Right ventricle myocardium inferior (tissue), 1 donor: ENCODE measurements at regions not wholly inside any gene's neighbourhood (a gene's known extent, or its start where the extent isn't known, plus 50 kb on each side); places are given as distances from the start of the nearest gene placed in this dataset.
"Not testable (repeated sequence)": the region's sequence is repeated elsewhere in the genome, so short reads cannot be mapped to it uniquely, and the experiment has no call there.

Experiments used
- ATAC-seq: fragments of 200-7000 bp; cut with Tn5 transposase; one replicate; pipeline ENCODE4 v1.9.1; 2020; ENCODE audit warnings: mild to moderate bottlenecking, moderate library complexity
- DNase-seq: peaks from one replicate; pipeline ENCODE4 v3.0.0; 2021; ENCODE audit errors: missing footprints
- intact Hi-C: fragments of 100-400 bp; cut with DNase I; formaldehyde crosslinking; loops from one replicate; pipeline ENCODE4 v1.11.0; 2022
- donor health status: DM: no; HTN: yes; CAD: no; lungs with severe emphysema.

- ATAC-seq, intact Hi-C loops: not testable (repeated sequence)
Observed at GRCh38 chr2:87364379-87364778, 342.7 kb upstream of the PLGLB1 start.

DNA sequence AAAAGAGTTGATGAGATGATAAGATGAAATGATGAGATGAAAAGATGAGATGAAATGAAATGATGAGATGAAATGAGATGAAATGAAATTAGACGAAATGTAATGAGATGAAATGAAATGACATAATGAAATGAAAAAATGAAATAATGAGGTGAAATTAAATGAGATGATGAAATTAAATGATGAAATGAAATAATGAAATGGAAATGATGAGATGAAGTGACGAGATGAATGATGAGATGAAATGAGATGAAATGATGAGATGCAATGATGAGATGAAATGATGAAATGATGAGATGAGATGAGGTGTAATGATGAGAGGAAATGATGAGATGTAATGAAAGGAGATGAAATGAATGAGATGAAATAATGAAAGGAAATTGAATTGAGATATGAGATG is 343.4 kb upstream of the PLGLB1 start:
- intact Hi-C loops, DNase-seq, ATAC-seq: not testable (repeated sequence)

More at GRCh38 chr2:87364379-87364778, 342.7 kb upstream of the PLGLB1 start:
- not testable (repeated sequence) for DNase-seq

- ATAC-seq, intact Hi-C loops, DNase-seq: not testable (repeated sequence)
Observed at GRCh38 chr2:87386063-87386560, 361.8 kb upstream of the PLGLB2 start.

DNA sequence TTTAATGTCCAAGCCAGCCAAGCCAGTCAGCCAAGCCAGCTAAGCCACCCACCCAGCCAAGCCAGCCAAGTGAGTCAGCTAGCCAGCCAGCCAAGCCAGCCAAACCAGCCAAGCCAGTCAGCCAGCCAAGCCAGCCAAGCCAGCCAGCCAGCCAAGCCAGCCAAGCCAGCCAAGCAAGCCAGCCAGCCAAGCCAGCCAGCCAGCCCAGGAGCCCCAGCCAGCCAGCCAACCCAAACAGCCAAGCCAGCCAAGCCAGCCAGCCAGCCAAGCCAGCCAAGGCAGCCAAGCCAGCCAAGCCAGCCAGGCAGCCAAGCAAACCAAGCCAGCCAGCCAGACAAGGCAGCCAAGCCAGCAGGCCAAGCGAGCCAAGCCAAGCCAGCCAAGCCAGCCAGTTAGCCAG is 352.1 kb upstream of the PLGLB2 start:
- ATAC-seq, intact Hi-C loops: not testable (repeated sequence)
- peak; percentile 47 for DNase-seq

DNA sequence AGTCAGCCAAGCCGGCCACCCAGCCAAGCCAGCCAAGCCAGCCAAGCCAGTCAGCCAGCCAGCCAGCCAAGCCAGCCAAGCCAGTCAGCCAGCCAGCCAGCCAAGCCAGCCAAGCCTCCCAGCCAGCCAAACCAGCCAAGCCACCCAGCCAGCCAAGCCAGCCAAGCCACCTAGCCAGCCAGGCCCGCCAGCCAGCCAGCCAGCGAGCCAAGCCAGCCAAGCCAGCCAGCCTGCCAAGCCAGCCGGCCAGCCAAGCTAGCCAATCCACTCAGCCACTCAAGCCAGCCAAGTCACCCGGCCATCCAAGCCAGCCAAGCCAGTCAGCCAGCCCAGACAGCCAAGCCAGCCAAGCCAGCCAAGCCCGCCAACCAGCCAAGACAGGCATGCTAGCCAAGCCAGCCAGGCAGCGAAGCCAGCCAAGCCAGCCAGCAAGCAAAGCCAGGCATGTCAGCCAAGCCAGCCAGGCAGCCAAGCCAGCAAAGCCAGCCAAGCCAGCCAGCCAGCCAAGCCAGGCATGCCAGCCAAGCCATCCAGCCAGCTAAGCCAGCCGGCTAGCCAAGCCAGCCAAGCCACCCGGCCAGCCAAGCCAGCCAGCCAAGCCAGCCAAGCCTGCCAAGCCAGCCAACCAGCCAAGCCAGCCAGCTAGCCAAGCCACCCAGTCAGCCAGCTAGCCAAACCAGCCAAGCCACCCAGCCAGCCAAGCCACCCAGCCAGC is 351.2 kb upstream of the PLGLB2 start:
- intact Hi-C loops, ATAC-seq: not testable (repeated sequence)
- DNase-seq = peak; percentile 49

DNA sequence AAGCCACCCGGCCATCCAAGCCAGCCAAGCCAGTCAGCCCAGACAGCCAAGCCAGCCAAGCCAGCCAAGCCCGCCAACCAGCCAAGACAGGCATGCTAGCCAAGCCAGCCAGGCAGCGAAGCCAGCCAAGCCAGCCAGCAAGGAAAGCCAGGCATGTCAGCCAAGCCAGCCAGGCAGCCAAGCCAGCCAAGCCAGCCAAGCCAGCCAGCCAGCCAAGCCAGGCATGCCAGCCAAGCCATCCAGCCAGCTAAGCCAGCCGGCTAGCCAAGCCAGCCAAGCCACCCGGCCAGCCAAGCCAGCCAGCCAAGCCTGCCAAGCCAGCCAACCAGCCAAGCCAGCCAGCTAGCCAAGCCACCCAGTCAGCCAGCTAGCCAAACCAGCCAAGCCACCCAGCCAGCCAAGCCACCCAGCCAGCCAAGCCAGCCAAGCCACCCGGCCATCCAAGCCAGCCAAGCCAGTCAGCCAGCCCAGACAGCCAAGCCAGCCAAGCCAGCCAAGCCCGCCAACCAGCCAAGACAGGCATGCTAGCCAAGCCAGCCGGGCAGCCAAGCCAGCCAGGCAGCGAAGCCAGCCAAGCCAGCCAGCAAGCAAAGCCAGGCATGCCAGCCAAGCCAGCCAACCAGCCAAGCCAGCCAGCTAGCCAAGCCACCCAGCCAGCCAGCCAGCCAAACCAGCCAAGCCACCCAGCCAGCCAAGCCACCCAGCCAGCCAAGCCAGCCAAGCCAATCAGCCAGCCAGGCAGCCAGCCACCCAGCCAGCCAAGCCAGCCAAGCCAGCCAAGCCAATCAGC is 350.4 kb upstream of the PLGLB2 start:
- ATAC-seq, intact Hi-C loops: not testable (repeated sequence)
- DNase-seq = peak; percentile 66

GRCh38 chr2:87398567-87399305 is 349.2 kb upstream of the PLGLB2 start:
- ATAC-seq, intact Hi-C loops: not testable (repeated sequence)
- DNase-seq = peak; percentile 49

DNA sequence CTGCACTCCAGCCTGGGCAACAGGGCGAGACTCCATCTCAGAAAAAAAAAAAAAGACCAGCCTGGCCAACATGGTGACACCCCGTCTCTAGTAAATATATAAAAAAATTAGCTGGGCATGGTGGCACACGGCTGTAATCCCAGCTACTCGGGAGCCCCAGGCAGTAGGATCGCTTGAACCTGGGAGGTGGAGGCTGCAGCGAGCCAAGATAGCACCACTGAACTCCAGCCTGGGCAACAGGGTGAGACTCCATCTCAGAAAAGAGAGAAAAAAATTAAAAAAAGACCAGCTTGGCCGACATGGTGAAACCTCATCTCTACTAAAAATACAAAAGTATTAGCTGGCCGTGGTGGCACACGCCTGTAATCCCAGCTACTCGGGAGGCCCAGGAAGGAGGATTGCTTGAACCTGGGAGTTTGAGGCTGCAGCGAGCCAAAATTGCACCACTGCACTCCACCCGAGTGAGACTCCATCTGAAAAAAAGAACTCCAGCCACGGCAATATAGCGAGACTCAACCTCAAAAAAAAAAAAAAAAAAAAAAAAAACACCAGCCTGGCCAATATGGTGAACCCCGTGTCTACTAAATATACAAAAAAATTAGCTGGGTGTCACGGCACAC is 346.1 kb upstream of the PLGLB2 start:
- intact Hi-C loops = no loop called here
- ATAC-seq = no peak
- DNase-seq = no peak

DNA sequence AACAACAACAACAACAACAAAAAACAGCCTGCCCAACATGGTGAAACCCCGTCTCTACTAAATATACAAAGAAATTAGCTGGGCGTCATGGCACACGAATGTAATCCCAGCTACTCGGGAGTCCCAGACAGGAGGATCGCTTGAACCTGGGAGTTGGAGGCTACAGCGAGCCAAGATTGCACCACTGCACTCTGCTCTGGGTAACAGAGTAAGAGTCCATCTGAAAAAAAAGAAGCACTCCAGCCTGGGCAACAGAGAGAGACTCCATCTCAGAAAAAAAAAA is 344.1 kb upstream of the PLGLB2 start:
- DNase-seq (no peak), ATAC-seq (no peak)
- intact Hi-C loops = no loop called here

- intact Hi-C loops, ATAC-seq: not testable (repeated sequence)
- DNase-seq = peak; percentile 55
Observed at GRCh38 chr2:87404411-87405255, 343.3 kb upstream of the PLGLB2 start.

- DNase-seq, ATAC-seq, intact Hi-C loops: not testable (repeated sequence)
Observed at GRCh38 chr2:87405531-87406216, 342.2 kb upstream of the PLGLB2 start.

GRCh38 chr2:87406406-87407175 is 341.3 kb upstream of the PLGLB2 start:
- DNase-seq, intact Hi-C loops, ATAC-seq: not testable (repeated sequence)

DNA sequence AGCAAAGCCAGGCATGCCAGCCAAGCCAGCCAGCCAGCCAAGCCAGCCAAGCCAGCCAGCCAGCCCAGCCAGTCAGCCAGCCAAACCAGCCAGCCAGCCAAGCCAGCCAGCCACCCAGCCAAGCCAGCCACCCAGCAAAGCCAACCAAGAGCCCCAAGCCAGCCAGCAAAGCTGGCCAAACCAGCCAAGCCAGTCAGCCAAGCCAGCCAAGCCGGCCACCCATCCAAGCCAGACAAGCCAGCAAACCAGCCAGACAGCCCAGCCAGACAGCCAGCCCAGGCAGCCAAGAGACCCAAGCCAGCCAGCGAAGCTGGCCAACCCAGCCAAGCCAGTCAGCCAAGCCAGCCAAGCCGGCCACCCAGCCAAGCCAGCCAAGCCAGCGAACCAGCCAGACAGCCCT is 338.3 kb upstream of the PLGLB2 start:
- ATAC-seq, intact Hi-C loops, DNase-seq: not testable (repeated sequence)

GRCh38 chr2:87410371-87410770 is 337.5 kb upstream of the PLGLB2 start:
- DNase-seq, ATAC-seq, intact Hi-C loops: not testable (repeated sequence)

DNA sequence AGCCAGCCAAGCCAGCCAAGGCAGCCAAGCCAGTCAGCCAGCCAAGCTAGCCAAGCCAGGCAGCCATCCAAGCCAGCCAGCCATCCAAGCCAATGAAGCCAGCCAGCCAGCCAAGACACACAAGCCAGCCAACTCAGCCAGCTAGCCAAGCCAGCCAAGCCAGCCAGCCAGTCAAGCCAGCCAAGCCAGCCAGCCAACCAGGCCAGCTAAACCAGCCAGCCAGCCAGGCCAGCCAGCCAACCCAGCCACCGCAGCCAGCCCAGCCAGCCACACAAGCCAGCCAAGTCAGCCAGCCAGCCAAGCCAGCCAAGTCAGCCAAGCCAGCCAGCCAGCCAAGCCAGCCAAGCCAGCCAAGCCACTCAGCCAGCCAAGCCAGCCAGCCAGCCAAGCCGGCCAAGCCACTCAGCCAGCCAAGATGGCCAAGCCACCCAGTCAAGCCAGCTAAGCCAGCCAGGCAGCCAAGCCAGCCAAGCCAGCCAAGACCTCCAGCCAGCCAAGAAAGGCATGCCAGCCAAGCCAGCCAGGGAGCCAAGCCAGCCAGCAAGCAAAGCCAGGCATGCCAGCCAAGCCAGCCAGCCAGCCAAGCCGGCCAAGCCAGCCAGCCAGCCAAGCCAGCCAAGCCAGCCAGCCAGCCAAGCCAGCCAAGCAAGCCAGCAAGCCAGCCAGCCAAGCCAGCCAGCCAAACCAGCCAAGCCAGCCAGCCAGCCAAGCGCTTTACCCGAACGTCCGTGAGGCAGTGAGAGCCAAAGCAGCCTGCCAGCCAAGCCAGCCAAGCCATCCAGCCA is 335.7 kb upstream of the PLGLB2 start:
- intact Hi-C loops, ATAC-seq, DNase-seq: not testable (repeated sequence)

- intact Hi-C loops, ATAC-seq, DNase-seq: not testable (repeated sequence)
Observed at GRCh38 chr2:87414331-87414730, 333.6 kb upstream of the PLGLB2 start.
